ENCODE measurements at regions not wholly inside any gene's neighbourhood (a gene's known extent, or its start where the extent isn't known, plus 50 kb on each side); places are given as distances from the start of the nearest gene placed in this dataset.
A peak's percentile ranks its signal among the peaks of the same experiment; 100 is the strongest.
"Not testable (repeated sequence)": the region's sequence is repeated elsewhere in the genome, so short reads cannot be mapped to it uniquely, and the experiment has no call there.

- H3K27me3 Mint-ChIP-seq: no peaks in the 10 kb centered on the region
- no peak overlapping the region for H3K4me3 Mint-ChIP-seq
- H3K27ac Mint-ChIP-seq: no peak overlapping the region
- no peaks in the 10 kb centered on the region for H3K9me3 Mint-ChIP-seq (ENCODE audit: low read depth)
- H3K4me1 Mint-ChIP-seq (ENCODE audit: low read depth): peaks cover 2% of the 10 kb centered on the region
- H3K36me3 Mint-ChIP-seq: no peaks in the 10 kb centered on the region
Observed at GRCh38 chr12:68470664-68471328, 138.6 kb upstream of the MDM1 start.

- Mint-ChIP-seq H3K4me3 (no peak overlapping the region), H3K9me3 (ENCODE audit: low read depth) (no peaks in the 10 kb centered on the region), H3K4me1 (ENCODE audit: low read depth) (peaks cover 2% of the 10 kb centered on the region), H3K27ac (no peak overlapping the region), H3K27me3 (no peaks in the 10 kb centered on the region), H3K36me3 (no peaks in the 10 kb centered on the region)
Observed at GRCh38 chr12:68474467-68475204, 136.1 kb upstream of the RAP1B start.

- Mint-ChIP-seq H3K36me3 (peaks cover 2% of the 10 kb centered on the region), H3K27me3 (no peaks in the 10 kb centered on the region), H3K27ac (no peak overlapping the region), H3K9me3 (ENCODE audit: low read depth) (no peaks in the 10 kb centered on the region), H3K4me3 (no peak overlapping the region), H3K4me1 (ENCODE audit: low read depth) (peaks cover 10% of the 10 kb centered on the region)
Observed at GRCh38 chr12:68476794-68477193, 133.9 kb upstream of the RAP1B start.

- H3K27ac Mint-ChIP-seq: no peak overlapping the region
- H3K4me3 Mint-ChIP-seq: no peak overlapping the region
- peaks cover 2% of the 10 kb centered on the region for H3K36me3 Mint-ChIP-seq
- H3K9me3 Mint-ChIP-seq (ENCODE audit: low read depth): no peaks in the 10 kb centered on the region
- peaks cover 13% of the 10 kb centered on the region for H3K4me1 Mint-ChIP-seq (ENCODE audit: low read depth)
- H3K27me3 Mint-ChIP-seq: no peaks in the 10 kb centered on the region
Observed at GRCh38 chr12:68477261-68477772, 133.4 kb upstream of the RAP1B start.

- Mint-ChIP-seq H3K4me1 (ENCODE audit: low read depth) (peaks cover 17% of the 10 kb centered on the region), H3K27ac (no peak overlapping the region), H3K4me3 (no peak overlapping the region), H3K9me3 (ENCODE audit: low read depth) (no peaks in the 10 kb centered on the region), H3K27me3 (no peaks in the 10 kb centered on the region), H3K36me3 (peaks cover 2% of the 10 kb centered on the region)
Observed at GRCh38 chr12:68477906-68478305, 132.8 kb upstream of the RAP1B start.

GRCh38 chr12:68478516-68479260, 132.0 kb upstream of the RAP1B start:
- no peak overlapping the region for H3K4me3 Mint-ChIP-seq
- no peaks in the 10 kb centered on the region for H3K27me3 Mint-ChIP-seq
- no peaks in the 10 kb centered on the region for H3K9me3 Mint-ChIP-seq (ENCODE audit: low read depth)
- peaks cover 2% of the 10 kb centered on the region for H3K36me3 Mint-ChIP-seq
- H3K27ac Mint-ChIP-seq: no peak overlapping the region
- peaks cover 20% of the 10 kb centered on the region for H3K4me1 Mint-ChIP-seq (ENCODE audit: low read depth)

- H3K9me3 Mint-ChIP-seq (ENCODE audit: low read depth): no peaks in the 10 kb centered on the region
- no peak overlapping the region for H3K4me3 Mint-ChIP-seq
- H3K27me3 Mint-ChIP-seq: no peaks in the 10 kb centered on the region
- H3K27ac Mint-ChIP-seq: no peak overlapping the region
- peaks cover 2% of the 10 kb centered on the region for H3K36me3 Mint-ChIP-seq
- peaks cover 23% of the 10 kb centered on the region for H3K4me1 Mint-ChIP-seq (ENCODE audit: low read depth)
Observed at GRCh38 chr12:68479261-68479895, 131.3 kb upstream of the RAP1B start.

- Mint-ChIP-seq H3K27me3 (no peaks in the 10 kb centered on the region), H3K27ac (no peak overlapping the region), H3K4me1 (ENCODE audit: low read depth) (peaks cover 23% of the 10 kb centered on the region), H3K9me3 (ENCODE audit: low read depth) (no peaks in the 10 kb centered on the region), H3K4me3 (no peak overlapping the region), H3K36me3 (peaks cover 2% of the 10 kb centered on the region)
Observed at GRCh38 chr12:68479896-68480291, 130.8 kb upstream of the RAP1B start.

- Mint-ChIP-seq H3K36me3 (peaks cover 2% of the 10 kb centered on the region), H3K9me3 (ENCODE audit: low read depth) (no peaks in the 10 kb centered on the region), H3K27ac (no peak overlapping the region), H3K27me3 (no peaks in the 10 kb centered on the region), H3K4me3 (no peak overlapping the region), H3K4me1 (ENCODE audit: low read depth) (peaks cover 23% of the 10 kb centered on the region)
Observed at GRCh38 chr12:68480526-68480925, 130.2 kb upstream of the RAP1B start.

- Mint-ChIP-seq H3K4me1 (ENCODE audit: low read depth) (peaks cover 23% of the 10 kb centered on the region), H3K27ac (peak overlapping the region; percentile 22), H3K9me3 (ENCODE audit: low read depth) (no peaks in the 10 kb centered on the region), H3K4me3 (no peak overlapping the region), H3K36me3 (peaks cover 2% of the 10 kb centered on the region), H3K27me3 (no peaks in the 10 kb centered on the region)
Observed at GRCh38 chr12:68481181-68481941, 129.3 kb upstream of the RAP1B start.

GRCh38 chr12:68482014-68482413, 128.7 kb upstream of the RAP1B start:
- Mint-ChIP-seq H3K27me3 (no peaks in the 10 kb centered on the region), H3K4me3 (no peak overlapping the region), H3K9me3 (ENCODE audit: low read depth) (no peaks in the 10 kb centered on the region), H3K27ac (no peak overlapping the region), H3K36me3 (peaks cover 2% of the 10 kb centered on the region), H3K4me1 (ENCODE audit: low read depth) (peaks cover 23% of the 10 kb centered on the region)

- Mint-ChIP-seq H3K9me3 (ENCODE audit: low read depth) (no peaks in the 10 kb centered on the region), H3K36me3 (peaks cover 2% of the 10 kb centered on the region), H3K27ac (no peak overlapping the region), H3K27me3 (no peaks in the 10 kb centered on the region), H3K4me1 (ENCODE audit: low read depth) (peaks cover 21% of the 10 kb centered on the region), H3K4me3 (no peak overlapping the region)
Observed at GRCh38 chr12:68482660-68483059, 128.0 kb upstream of the RAP1B start.

GRCh38 chr12:68483592-68484383, 126.9 kb upstream of the RAP1B start:
- Mint-ChIP-seq H3K9me3 (ENCODE audit: low read depth) (no peaks in the 10 kb centered on the region), H3K27ac (no peak overlapping the region), H3K36me3 (peaks cover 2% of the 10 kb centered on the region), H3K27me3 (no peaks in the 10 kb centered on the region), H3K4me1 (ENCODE audit: low read depth) (peaks cover 21% of the 10 kb centered on the region), H3K4me3 (no peak overlapping the region)

GRCh38 chr12:68484578-68484977, 126.1 kb upstream of the RAP1B start:
- H3K27me3 Mint-ChIP-seq; H3K4me3 Mint-ChIP-seq; H3K27ac Mint-ChIP-seq; H3K9me3 Mint-ChIP-seq (ENCODE audit: low read depth); H3K36me3 Mint-ChIP-seq: not testable (repeated sequence)
- H3K4me1 Mint-ChIP-seq (ENCODE audit: low read depth): peaks cover 21% of the 10 kb centered on the region
